ENCODE measurements at regions not wholly inside any gene's neighbourhood (a gene's known extent, or its start where the extent isn't known, plus 50 kb on each side); places are given as distances from the start of the nearest gene placed in this dataset.

DNA sequence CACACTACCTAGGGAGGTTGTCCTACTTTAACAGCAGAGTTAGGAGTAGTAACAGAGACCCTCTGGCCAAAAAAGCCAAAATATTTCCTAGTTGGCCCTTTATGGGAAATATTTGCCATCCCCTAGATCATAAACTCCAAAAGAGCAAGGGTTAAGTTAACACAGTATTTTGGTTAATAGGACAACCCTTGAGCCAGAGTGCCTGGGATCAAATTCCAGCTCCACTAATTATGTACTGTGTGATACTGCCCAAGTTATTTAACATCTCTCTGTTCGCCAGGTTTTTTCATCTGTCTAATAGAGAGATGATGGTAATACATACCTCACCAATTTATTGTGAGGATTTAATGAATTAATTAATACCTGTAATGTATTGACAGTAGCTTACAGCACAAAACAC is 767.4 kb downstream of the KCNJ2 start:
- H3K27ac ChIP-seq (ENCODE audit: insufficient read depth, low read depth, low read length): no peak overlapping the region
- intact Hi-C loops (cut with micrococcal nuclease) (no loop called here), dilution Hi-C loops (cut with MboI; ENCODE audit: extremely low pct_ligation_motif_present, low sequenced_read_pairs) (no loop called here)
- no peaks in the 10 kb centered on the region for H3K9me1 ChIP-seq (replicated peaks; ENCODE audit: control insufficient read depth, extremely low read depth, insufficient read depth, low read length)
- no peaks in the 10 kb centered on the region for H4K20me1 ChIP-seq (replicated peaks; ENCODE audit: control insufficient read depth, extremely low read depth, insufficient read depth, low read length)
- H3K36me3 ChIP-seq (ENCODE audit: control insufficient read depth in 2 of 2, extremely low read depth in 1 of 2, insufficient read depth in 2 of 2, low read length in 2 of 2): no peaks in the 10 kb centered on the region
- no peak overlapping the region for H2AFZ ChIP-seq (ENCODE audit: low read depth, low read length)
- no peak overlapping the region for H3K4me3 ChIP-seq (replicated peaks in 1 of 3; ENCODE audit: insufficient read depth in 1 of 3, low read depth in 1 of 3, low read length in 3 of 3)
- TF ChIP-seq JUN (IDR thresholded peaks at IDR 0.05; ENCODE audit: borderline replicate concordance, insufficient read depth, insufficient read length, low read depth) (no peak), MYC (IDR thresholded peaks at IDR 0.05; ENCODE audit: low read depth, low read length) (no peak), POLR2A (IDR thresholded peaks at IDR 0.05; ENCODE audit: low read depth, low read length) (no peak), FOS (IDR thresholded peaks at IDR 0.05; ENCODE audit: borderline replicate concordance, insufficient read depth, low read length) (no peak), POLR2AphosphoS5 (IDR thresholded peaks at IDR 0.05; ENCODE audit: insufficient read depth, low read depth, low read length) (no peak)
- TF ChIP-seq, protein P1, sequence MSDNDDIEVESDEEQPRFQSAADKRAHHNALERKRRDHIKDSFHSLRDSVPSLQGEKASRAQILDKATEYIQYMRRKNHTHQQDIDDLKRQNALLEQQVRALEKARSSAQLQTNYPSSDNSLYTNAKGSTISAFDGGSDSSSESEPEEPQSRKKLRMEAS (IDR thresholded peaks at IDR 0.05; ENCODE audit: insufficient read depth, insufficient read length): no peak
- TF ChIP-seq, protein P2, sequence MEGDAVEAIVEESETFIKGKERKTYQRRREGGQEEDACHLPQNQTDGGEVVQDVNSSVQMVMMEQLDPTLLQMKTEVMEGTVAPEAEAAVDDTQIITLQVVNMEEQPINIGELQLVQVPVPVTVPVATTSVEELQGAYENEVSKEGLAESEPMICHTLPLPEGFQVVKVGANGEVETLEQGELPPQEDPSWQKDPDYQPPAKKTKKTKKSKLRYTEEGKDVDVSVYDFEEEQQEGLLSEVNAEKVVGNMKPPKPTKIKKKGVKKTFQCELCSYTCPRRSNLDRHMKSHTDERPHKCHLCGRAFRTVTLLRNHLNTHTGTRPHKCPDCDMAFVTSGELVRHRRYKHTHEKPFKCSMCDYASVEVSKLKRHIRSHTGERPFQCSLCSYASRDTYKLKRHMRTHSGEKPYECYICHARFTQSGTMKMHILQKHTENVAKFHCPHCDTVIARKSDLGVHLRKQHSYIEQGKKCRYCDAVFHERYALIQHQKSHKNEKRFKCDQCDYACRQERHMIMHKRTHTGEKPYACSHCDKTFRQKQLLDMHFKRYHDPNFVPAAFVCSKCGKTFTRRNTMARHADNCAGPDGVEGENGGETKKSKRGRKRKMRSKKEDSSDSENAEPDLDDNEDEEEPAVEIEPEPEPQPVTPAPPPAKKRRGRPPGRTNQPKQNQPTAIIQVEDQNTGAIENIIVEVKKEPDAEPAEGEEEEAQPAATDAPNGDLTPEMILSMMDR (IDR thresholded peaks at IDR 0.05; ENCODE audit: extremely low read depth in 1 of 2, insufficient read depth in 1 of 2, low read depth in 1 of 2, low read length in 2 of 2): no peak
- no peaks in the 10 kb centered on the region for H3K79me2 ChIP-seq (ENCODE audit: control insufficient read depth, insufficient read depth, low read length)
- no TSS peak for BruUV-seq (replicated peaks)
- DNase-seq (ENCODE audit: low read depth, low spot score) (no peak), FAIRE-seq (no peak)
- H3K27me3 ChIP-seq (ENCODE audit: control insufficient read depth in 2 of 2, insufficient read depth in 2 of 2, low read length in 2 of 2): no peaks in the 10 kb centered on the region
- H3K4me1 ChIP-seq (ENCODE audit: control insufficient read depth, extremely low read depth, insufficient read depth, low read length): no peaks in the 10 kb centered on the region
- no peak overlapping the region for H3K9ac ChIP-seq (replicated peaks; ENCODE audit: extremely low read depth, insufficient read depth, low read length)
- POLR2A ChIA-PET: no interaction called here
- CTCF ChIA-PET: no interaction called here
- peaks cover 2% of the 10 kb centered on the region for H3K9me3 ChIP-seq (replicated peaks; ENCODE audit: control insufficient read depth, insufficient read depth, low read length)
- no peak overlapping the region for H3K4me2 ChIP-seq (ENCODE audit: insufficient read depth, low read length)

DNA sequence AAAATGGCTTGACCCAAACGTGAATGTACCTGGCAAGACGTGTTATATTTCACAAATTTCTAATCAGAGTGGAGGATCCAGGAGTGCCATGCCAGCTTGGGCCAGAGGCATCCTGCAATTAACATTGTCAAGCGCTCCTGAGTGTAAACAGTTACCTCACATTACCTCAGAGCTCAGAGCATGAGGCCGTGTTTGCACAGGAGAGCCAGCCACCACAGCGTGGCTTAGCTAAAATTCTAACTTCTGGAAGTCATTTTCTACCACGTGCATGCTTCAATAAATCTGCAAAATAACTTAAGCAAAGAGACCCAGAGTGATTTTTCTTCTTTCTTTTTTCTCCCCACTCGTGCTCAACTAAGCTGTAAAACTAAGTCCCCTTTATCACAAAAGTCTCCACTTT is 769.0 kb downstream of the KCNJ2 start:
- intact Hi-C loops (cut with micrococcal nuclease) (no loop called here), dilution Hi-C loops (cut with MboI; ENCODE audit: extremely low pct_ligation_motif_present, low sequenced_read_pairs) (no loop called here)
- Histone ChIP-seq H3K36me3 (ENCODE audit: control insufficient read depth in 2 of 2, extremely low read depth in 1 of 2, insufficient read depth in 2 of 2, low read length in 2 of 2) (no peaks in the 10 kb centered on the region), H2AFZ (ENCODE audit: low read depth, low read length) (no peak overlapping the region), H4K20me1 (replicated peaks; ENCODE audit: control insufficient read depth, extremely low read depth, insufficient read depth, low read length) (no peaks in the 10 kb centered on the region), H3K27ac (ENCODE audit: insufficient read depth, low read depth, low read length) (no peak overlapping the region), H3K9me1 (replicated peaks; ENCODE audit: control insufficient read depth, extremely low read depth, insufficient read depth, low read length) (no peaks in the 10 kb centered on the region), H3K4me1 (ENCODE audit: control insufficient read depth, extremely low read depth, insufficient read depth, low read length) (no peaks in the 10 kb centered on the region), H3K9ac (replicated peaks; ENCODE audit: extremely low read depth, insufficient read depth, low read length) (no peak overlapping the region), H3K4me2 (ENCODE audit: insufficient read depth, low read length) (no peak overlapping the region), H3K9me3 (replicated peaks; ENCODE audit: control insufficient read depth, insufficient read depth, low read length) (peaks cover 2% of the 10 kb centered on the region), H3K4me3 (replicated peaks in 1 of 3; ENCODE audit: insufficient read depth in 1 of 3, low read depth in 1 of 3, low read length in 3 of 3) (no peak overlapping the region), H3K79me2 (ENCODE audit: control insufficient read depth, insufficient read depth, low read length) (no peaks in the 10 kb centered on the region), H3K27me3 (ENCODE audit: control insufficient read depth in 2 of 2, insufficient read depth in 2 of 2, low read length in 2 of 2) (no peaks in the 10 kb centered on the region)
- POLR2A ChIA-PET: no interaction called here
- no peak for FAIRE-seq
- DNase-seq (ENCODE audit: low read depth, low spot score): no peak
- TF ChIP-seq FOS (IDR thresholded peaks at IDR 0.05; ENCODE audit: borderline replicate concordance, insufficient read depth, low read length) (no peak), POLR2A (IDR thresholded peaks at IDR 0.05; ENCODE audit: low read depth, low read length) (no peak), POLR2AphosphoS5 (IDR thresholded peaks at IDR 0.05; ENCODE audit: insufficient read depth, low read depth, low read length) (no peak), JUN (IDR thresholded peaks at IDR 0.05; ENCODE audit: borderline replicate concordance, insufficient read depth, insufficient read length, low read depth) (no peak), EZH2 (IDR thresholded peaks at IDR 0.05; ENCODE audit: borderline replicate concordance, low read depth, low read length, severe bottlenecking) (no peak), GATA2 (IDR thresholded peaks at IDR 0.05; ENCODE audit: insufficient read depth, insufficient read length, low read depth, low read length) (no peak), MYC (IDR thresholded peaks at IDR 0.05; ENCODE audit: low read depth, low read length) (no peak)
- TF ChIP-seq, protein P1 (IDR thresholded peaks at IDR 0.05; ENCODE audit: insufficient read depth, insufficient read length): no peak
- TF ChIP-seq, protein P2 (IDR thresholded peaks at IDR 0.05; ENCODE audit: extremely low read depth in 1 of 2, insufficient read depth in 1 of 2, low read depth in 1 of 2, low read length in 2 of 2): no peak
- CTCF ChIA-PET: no interaction called here
- BruUV-seq (replicated peaks): no TSS peak

All from endothelial cell of umbilical vein (primary cell).